ENCODE measurements at regions not wholly inside any gene's neighbourhood (a gene's known extent, or its start where the extent isn't known, plus 50 kb on each side); places are given as distances from the start of the nearest gene placed in this dataset.

DNA sequence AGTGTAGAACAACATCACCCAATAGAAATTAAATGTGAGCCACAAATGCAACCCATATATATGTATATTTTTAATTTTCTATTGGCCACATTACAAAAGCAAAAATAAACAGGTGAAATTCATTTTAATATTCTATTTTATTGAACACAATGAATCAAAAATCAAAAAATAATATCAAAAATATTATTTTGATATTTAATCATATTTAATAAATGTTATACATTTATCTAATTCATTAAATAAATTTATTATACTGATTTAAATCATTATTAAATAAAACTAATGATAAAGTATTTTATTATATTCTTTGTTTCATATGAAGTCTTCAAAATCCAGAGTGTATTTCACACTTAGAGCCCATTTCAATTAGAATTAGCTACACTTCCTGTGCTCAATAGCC is 98.4 kb upstream of the MANEA start:
- TF ChIP-seq RXRA (IDR thresholded peaks at IDR 0.05; ENCODE audit: borderline replicate concordance, low read depth) (no peak), GATA2 (CRISPR knock-in tag; IDR thresholded peaks at IDR 0.05) (no peak), JUND (IDR thresholded peaks at IDR 0.05) (no peak), PBX3 (IDR thresholded peaks at IDR 0.05) (no peak), EZH2phosphoT487 (IDR thresholded peaks at IDR 0.05; ENCODE audit: borderline replicate concordance, low read depth) (no peak)
- TF ChIP-seq, protein P1, sequence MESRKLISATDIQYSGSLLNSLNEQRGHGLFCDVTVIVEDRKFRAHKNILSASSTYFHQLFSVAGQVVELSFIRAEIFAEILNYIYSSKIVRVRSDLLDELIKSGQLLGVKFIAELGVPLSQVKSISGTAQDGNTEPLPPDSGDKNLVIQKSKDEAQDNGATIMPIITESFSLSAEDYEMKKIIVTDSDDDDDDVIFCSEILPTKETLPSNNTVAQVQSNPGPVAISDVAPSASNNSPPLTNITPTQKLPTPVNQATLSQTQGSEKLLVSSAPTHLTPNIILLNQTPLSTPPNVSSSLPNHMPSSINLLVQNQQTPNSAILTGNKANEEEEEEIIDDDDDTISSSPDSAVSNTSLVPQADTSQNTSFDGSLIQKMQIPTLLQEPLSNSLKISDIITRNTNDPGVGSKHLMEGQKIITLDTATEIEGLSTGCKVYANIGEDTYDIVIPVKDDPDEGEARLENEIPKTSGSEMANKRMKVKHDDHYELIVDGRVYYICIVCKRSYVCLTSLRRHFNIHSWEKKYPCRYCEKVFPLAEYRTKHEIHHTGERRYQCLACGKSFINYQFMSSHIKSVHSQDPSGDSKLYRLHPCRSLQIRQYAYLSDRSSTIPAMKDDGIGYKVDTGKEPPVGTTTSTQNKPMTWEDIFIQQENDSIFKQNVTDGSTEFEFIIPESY (IDR thresholded peaks at IDR 0.05; ENCODE audit: borderline replicate concordance, low read depth) = no peak
- TF ChIP-seq, protein P2, sequence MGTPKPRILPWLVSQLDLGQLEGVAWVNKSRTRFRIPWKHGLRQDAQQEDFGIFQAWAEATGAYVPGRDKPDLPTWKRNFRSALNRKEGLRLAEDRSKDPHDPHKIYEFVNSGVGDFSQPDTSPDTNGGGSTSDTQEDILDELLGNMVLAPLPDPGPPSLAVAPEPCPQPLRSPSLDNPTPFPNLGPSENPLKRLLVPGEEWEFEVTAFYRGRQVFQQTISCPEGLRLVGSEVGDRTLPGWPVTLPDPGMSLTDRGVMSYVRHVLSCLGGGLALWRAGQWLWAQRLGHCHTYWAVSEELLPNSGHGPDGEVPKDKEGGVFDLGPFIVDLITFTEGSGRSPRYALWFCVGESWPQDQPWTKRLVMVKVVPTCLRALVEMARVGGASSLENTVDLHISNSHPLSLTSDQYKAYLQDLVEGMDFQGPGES (IDR thresholded peaks at IDR 0.05; ENCODE audit: low read depth, low read length) = no peak
- TF ChIP-seq, protein P3, sequence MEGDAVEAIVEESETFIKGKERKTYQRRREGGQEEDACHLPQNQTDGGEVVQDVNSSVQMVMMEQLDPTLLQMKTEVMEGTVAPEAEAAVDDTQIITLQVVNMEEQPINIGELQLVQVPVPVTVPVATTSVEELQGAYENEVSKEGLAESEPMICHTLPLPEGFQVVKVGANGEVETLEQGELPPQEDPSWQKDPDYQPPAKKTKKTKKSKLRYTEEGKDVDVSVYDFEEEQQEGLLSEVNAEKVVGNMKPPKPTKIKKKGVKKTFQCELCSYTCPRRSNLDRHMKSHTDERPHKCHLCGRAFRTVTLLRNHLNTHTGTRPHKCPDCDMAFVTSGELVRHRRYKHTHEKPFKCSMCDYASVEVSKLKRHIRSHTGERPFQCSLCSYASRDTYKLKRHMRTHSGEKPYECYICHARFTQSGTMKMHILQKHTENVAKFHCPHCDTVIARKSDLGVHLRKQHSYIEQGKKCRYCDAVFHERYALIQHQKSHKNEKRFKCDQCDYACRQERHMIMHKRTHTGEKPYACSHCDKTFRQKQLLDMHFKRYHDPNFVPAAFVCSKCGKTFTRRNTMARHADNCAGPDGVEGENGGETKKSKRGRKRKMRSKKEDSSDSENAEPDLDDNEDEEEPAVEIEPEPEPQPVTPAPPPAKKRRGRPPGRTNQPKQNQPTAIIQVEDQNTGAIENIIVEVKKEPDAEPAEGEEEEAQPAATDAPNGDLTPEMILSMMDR (IDR thresholded peaks at IDR 0.05) = no peak
- no peak for DNase-seq
- Histone ChIP-seq H3F3A (replicated peaks; ENCODE audit: insufficient read depth) (no peaks in the 10 kb centered on the region), H3K4me3 (ENCODE audit: low read depth in 2 of 2, low read length in 1 of 2) (no peak overlapping the region), H3K4me2 (no peak overlapping the region), H3K27ac (ENCODE audit: low read depth in 2 of 2, low read length in 1 of 2) (no peak overlapping the region), H3K9me3 (no peaks in the 10 kb centered on the region), H3K36me3 (replicated peaks in 1 of 2; ENCODE audit: control insufficient read depth in 1 of 2, insufficient read depth in 2 of 2, low read length in 1 of 2) (no peaks in the 10 kb centered on the region), H4K20me1 (ENCODE audit: insufficient read depth) (no peaks in the 10 kb centered on the region), H3K9me2 (no peaks in the 10 kb centered on the region), H2AFZ (ENCODE audit: low read depth) (no peak overlapping the region), H3K4me1 (ENCODE audit: control insufficient read depth in 1 of 2, insufficient read depth in 2 of 2, low read depth in 1 of 2, low read length in 1 of 2) (no peaks in the 10 kb centered on the region), H3K79me2 (ENCODE audit: insufficient read depth) (no peaks in the 10 kb centered on the region), H3K27me3 (ENCODE audit: insufficient read depth) (no peaks in the 10 kb centered on the region), H3K9ac (no peak overlapping the region)
- CTCF ChIA-PET = no interaction called here
- POLR2A ChIA-PET = no interaction called here

DNA sequence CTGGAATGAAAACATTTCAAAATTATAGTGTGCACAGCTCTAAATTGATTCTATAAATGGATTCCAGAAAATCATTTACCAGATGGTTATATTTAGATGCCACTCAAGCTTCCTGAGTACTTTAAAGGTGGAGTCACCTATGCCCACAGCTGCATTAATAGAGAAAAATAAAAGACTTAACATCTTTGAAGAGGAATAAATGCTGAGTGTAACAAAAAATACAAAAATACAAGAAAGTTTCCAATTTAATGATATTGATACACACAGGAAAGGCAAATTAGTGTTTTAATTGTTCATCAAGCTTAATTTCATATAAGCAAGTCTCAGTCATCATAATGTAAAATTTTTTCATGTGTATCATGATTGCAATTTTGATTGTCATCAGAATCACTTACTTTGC is 89.5 kb upstream of the MANEA start:
- H3K27ac ChIP-seq (ENCODE audit: low read depth in 2 of 2, low read length in 1 of 2) = no peak overlapping the region
- TF ChIP-seq RAD21 (IDR thresholded peaks at IDR 0.05; ENCODE audit: low read length) = no peak
- TF ChIP-seq, protein P1 (IDR thresholded peaks at IDR 0.05; ENCODE audit: borderline replicate concordance, low read depth) = no peak
- TF ChIP-seq EP300 (IDR thresholded peaks at IDR 0.05; ENCODE audit: borderline replicate concordance in 1 of 2, low read depth in 1 of 2, low read length in 1 of 2) = no peak
- no peak for TF ChIP-seq YY1 (IDR thresholded peaks at IDR 0.05; ENCODE audit: low read depth)
- TF ChIP-seq POLR2AphosphoS5 (IDR thresholded peaks at IDR 0.05; ENCODE audit: low read depth, low read length) = no peak
- TF ChIP-seq TAF1 (IDR thresholded peaks at IDR 0.05; ENCODE audit: borderline replicate concordance, low read depth, low read length) = no peak
- no peak for TF ChIP-seq FOXM1 (IDR thresholded peaks at IDR 0.05; ENCODE audit: low read depth)
- no peak for TF ChIP-seq PBX3 (IDR thresholded peaks at IDR 0.05)
- no peak for TF ChIP-seq JUND (IDR thresholded peaks at IDR 0.05)
- TF ChIP-seq ELF1 (IDR thresholded peaks at IDR 0.05) = no peak
- no peak for TF ChIP-seq RFX5 (IDR thresholded peaks at IDR 0.05; ENCODE audit: low read length)
- no peak for TF ChIP-seq MEF2A (IDR thresholded peaks at IDR 0.05; ENCODE audit: borderline replicate concordance, low read depth)
- TF ChIP-seq FOXJ3 (CRISPR knock-in tag; IDR thresholded peaks at IDR 0.05) = no peak
- TF ChIP-seq MAX (IDR thresholded peaks at IDR 0.05; ENCODE audit: low read depth) = no peak
- no peak overlapping the region for H3K4me2 ChIP-seq
- no peak for DNase-seq
- H3K9me3 ChIP-seq = no peaks in the 10 kb centered on the region
- POLR2A ChIA-PET = no interaction called here
- no peaks in the 10 kb centered on the region for H3K79me2 ChIP-seq (ENCODE audit: insufficient read depth)
- H3K27me3 ChIP-seq (ENCODE audit: insufficient read depth) = no peaks in the 10 kb centered on the region
- H2AFZ ChIP-seq (ENCODE audit: low read depth) = no peak overlapping the region
- H3K9ac ChIP-seq = no peak overlapping the region
- H3K36me3 ChIP-seq (replicated peaks in 1 of 2; ENCODE audit: control insufficient read depth in 1 of 2, insufficient read depth in 2 of 2, low read length in 1 of 2) = no peaks in the 10 kb centered on the region
- H3F3A ChIP-seq (replicated peaks; ENCODE audit: insufficient read depth) = no peaks in the 10 kb centered on the region
- no peaks in the 10 kb centered on the region for H3K4me1 ChIP-seq (ENCODE audit: control insufficient read depth in 1 of 2, insufficient read depth in 2 of 2, low read depth in 1 of 2, low read length in 1 of 2)
- H3K9me2 ChIP-seq = no peaks in the 10 kb centered on the region
- no peaks in the 10 kb centered on the region for H4K20me1 ChIP-seq (ENCODE audit: insufficient read depth)
- CTCF ChIA-PET = no interaction called here
- no peak overlapping the region for H3K4me3 ChIP-seq (ENCODE audit: low read depth in 2 of 2, low read length in 1 of 2)
